Liver (tissue), 8 donors: ENCODE measurements at regions not wholly inside any gene's neighbourhood (a gene's known extent, or its start where the extent isn't known, plus 50 kb on each side); places are given as distances from the start of the nearest gene placed in this dataset.

Experiments used
- DNase-seq: peaks from one replicate; pipeline ENCODE4 v3.0.0-alpha.2; 2017; ENCODE audit warnings: low spot score
- H3K27ac ChIP-seq, 2 donors: one replicate each; pipeline ENCODE4 v1.7.0; 2013; ENCODE audit warnings: inconsistent platforms in 2 of 2, low read length in 2 of 2, control low read depth in 1 of 2, low read depth in 1 of 2, mild to moderate bottlenecking in 1 of 2
- H3K27me3 ChIP-seq, 4 donors: one replicate each; pipeline versions ENCODE4 v1.6.1 to v1.7.0; 2013; ENCODE audit warnings: low read length in 3 of 4, inconsistent platforms in 1 of 4, mild to moderate bottlenecking in 1 of 4, moderate library complexity in 1 of 4; ENCODE audit not compliant: control insufficient read depth in 4 of 4, insufficient read depth in 4 of 4
- H3K36me3 ChIP-seq, 4 donors: one replicate each; pipeline versions ENCODE4 v1.6.1 to v1.7.0; 2013; ENCODE audit warnings: low read length in 3 of 4, mild to moderate bottlenecking in 3 of 4, low read depth in 1 of 4, moderate library complexity in 1 of 4; ENCODE audit not compliant: control insufficient read depth in 4 of 4, insufficient read depth in 3 of 4
- H3K4me1 ChIP-seq, 4 donors: one replicate each; pipeline versions ENCODE4 v1.6.1 to v1.7.0; 2013; ENCODE audit warnings: low read length in 3 of 4, mild to moderate bottlenecking in 3 of 4, moderate library complexity in 1 of 4; ENCODE audit not compliant: control insufficient read depth in 4 of 4, insufficient read depth in 4 of 4
- H3K4me3 ChIP-seq, 3 donors: one replicate each; pipeline versions ENCODE4 v1.6.1 to v1.7.0; 2013; ENCODE audit warnings: low read length in 3 of 3, control low read depth in 1 of 3, low read depth in 1 of 3, mild to moderate bottlenecking in 1 of 3
- H3K9ac ChIP-seq, 2 donors: one replicate each; pipeline ENCODE4 v1.7.0; 2013; ENCODE audit warnings: low read length in 2 of 2, mild to moderate bottlenecking in 2 of 2, moderate library complexity in 2 of 2, control low read depth in 1 of 2, low read depth in 1 of 2
- H3K9me3 ChIP-seq, 4 donors: one replicate each; pipeline versions ENCODE4 v1.6.1 to v1.7.0; 2013; ENCODE audit warnings: low read length in 3 of 4; ENCODE audit not compliant: control insufficient read depth in 4 of 4
- ATF3 ChIP-seq: IDR thresholded peaks from 2 replicates; pipeline ENCODE4 v1.6.1; 2016; ENCODE audit warnings: antibody characterized with exemption
- CTCF ChIP-seq: fragments of 150-350 bp; IDR thresholded peaks from 2 replicates; pipeline ENCODE4 v1.5.1; 2017; ENCODE audit warnings: improper control_type of control experiment, low read depth, low read length; ENCODE audit not compliant: missing input control
- EGR1 ChIP-seq, 2 donors: IDR thresholded peaks; 2 replicates each; pipeline ENCODE4 v1.6.1; 2016 to 2018; ENCODE audit warnings: antibody characterized with exemption in 2 of 2, low read depth in 2 of 2
- FOXA1 ChIP-seq: IDR thresholded peaks from 2 replicates; pipeline ENCODE4 v1.6.1; 2016; ENCODE audit warnings: antibody characterized with exemption
- FOXA2 ChIP-seq: IDR thresholded peaks from 2 replicates; pipeline ENCODE4 v1.6.1; 2016; ENCODE audit warnings: antibody characterized with exemption
- GABPA ChIP-seq, 2 donors: IDR thresholded peaks in 1 of 2; conservative IDR thresholded peaks in 1 of 2; 2 replicates each; pipeline ENCODE4 v1.6.1; 2016; ENCODE audit warnings: antibody characterized with exemption in 2 of 2, mild to moderate bottlenecking in 1 of 2, moderate library complexity in 1 of 2
- HNF4A ChIP-seq, 2 donors: conservative IDR thresholded peaks; 2 replicates each; pipeline ENCODE4 v1.6.1; 2016; ENCODE audit warnings: antibody characterized with exemption in 2 of 2, mild to moderate bottlenecking in 2 of 2
- HNF4G ChIP-seq: IDR thresholded peaks from 2 replicates; pipeline ENCODE4 v1.6.1; 2016; ENCODE audit warnings: antibody characterized with exemption
- JUND ChIP-seq, 2 donors: IDR thresholded peaks; 2 replicates each; pipeline ENCODE4 v1.6.1; 2016; ENCODE audit warnings: antibody characterized with exemption in 2 of 2
- MAX ChIP-seq: IDR thresholded peaks from 2 replicates; pipeline ENCODE4 v1.6.1; 2016; ENCODE audit warnings: antibody characterized with exemption
- NR2F2 ChIP-seq: IDR thresholded peaks from 2 replicates; pipeline ENCODE4 v1.6.1; 2016; ENCODE audit warnings: antibody characterized with exemption
- RAD21 ChIP-seq, 2 donors: IDR thresholded peaks; 2 replicates each; pipeline ENCODE4 v1.6.1; 2016; ENCODE audit warnings: antibody characterized with exemption in 2 of 2, mild to moderate bottlenecking in 2 of 2
- REST ChIP-seq: IDR thresholded peaks from 2 replicates; pipeline ENCODE4 v1.6.1; 2016; ENCODE audit warnings: antibody characterized with exemption, mild to moderate bottlenecking
- RXRA ChIP-seq, 2 donors: IDR thresholded peaks; 2 replicates each; pipeline ENCODE4 v1.6.1; 2017 to 2018; ENCODE audit warnings: antibody characterized with exemption in 2 of 2, mild to moderate bottlenecking in 1 of 2
- SP1 ChIP-seq: IDR thresholded peaks from 2 replicates; pipeline ENCODE4 v1.6.1; 2018; ENCODE audit warnings: antibody characterized with exemption, mild to moderate bottlenecking
- TAF1 ChIP-seq: conservative IDR thresholded peaks from 2 replicates; pipeline ENCODE4 v1.6.1; 2016; ENCODE audit warnings: antibody characterized with exemption, mild to moderate bottlenecking
- YY1 ChIP-seq: IDR thresholded peaks from 2 replicates; pipeline ENCODE4 v1.6.1; 2016; ENCODE audit warnings: antibody characterized with exemption, mild to moderate bottlenecking
- ZBTB33 ChIP-seq: IDR thresholded peaks from 2 replicates; pipeline ENCODE4 v1.6.1; 2016; ENCODE audit warnings: antibody characterized with exemption
- WGBS: extraction: QIAGEN DNeasy Blood & Tissue Kit; methylation state at CpG from one replicate; pipeline ENCODE4 v1.1.7; 2013; 5-methylcytosine and 5-hydroxymethylcytosine counted together
- donor health status: healthy.
- donor health status: healthy.
- donor health status: healthy.
- donor health status: healthy.
- donor health status: healthy.

GRCh38 chr7:84471576-84471975 lies 277.0 kb upstream of the SEMA3A start:
- H3K27me3 ChIP-seq = peaks cover 0 to 3% (median 0%) of the 10 kb centered on the region in 4 donors
- DNase-seq = no peak
- H3K36me3 ChIP-seq = no peaks in the 10 kb centered on the region
- H3K27ac ChIP-seq = no peak overlapping the region
- WGBS = 76% methylated on average over 1 of the region's 1 CpG
- no peak overlapping the region for H3K4me3 ChIP-seq
- no peak overlapping the region for H3K9ac ChIP-seq
- H3K9me3 ChIP-seq = no peaks in the 10 kb centered on the region
- TF ChIP-seq CTCF (no peak), YY1 (no peak), SP1 (no peak), JUND (IDR thresholded peaks at IDR 0.05) (no peak), FOXA1 (no peak), FOXA2 (no peak), TAF1 (no peak), ZBTB33 (no peak), HNF4A (conservative IDR thresholded peaks at IDR 0.05) (no peak), RXRA (IDR thresholded peaks at IDR 0.05) (no peak), NR2F2 (no peak), MAX (no peak), EGR1 (IDR thresholded peaks at IDR 0.05; ENCODE audit: low read depth in 2 of 2) (no peak), HNF4G (no peak), ATF3 (no peak), REST (no peak), GABPA (IDR thresholded peaks at IDR 0.05 in 1 of 2, conservative IDR thresholded peaks at IDR 0.05 in 1 of 2) (no peak), RAD21 (IDR thresholded peaks at IDR 0.05) (no peak)
- no peaks in the 10 kb centered on the region for H3K4me1 ChIP-seq
